ENCODE measurements at regions not wholly inside any gene's neighbourhood (a gene's known extent, or its start where the extent isn't known, plus 50 kb on each side); places are given as distances from the start of the nearest gene placed in this dataset.
A peak's percentile ranks its signal among the peaks of the same experiment; 100 is the strongest.

- DNase-seq (ENCODE audit: low read depth in 4 of 4, low spot score in 2 of 4) = no peak
Observed at GRCh38 chr10:4456776-4457175, 369.2 kb upstream of the AKR1E2 start.

- no peak for DNase-seq (ENCODE audit: low read depth in 4 of 4, low spot score in 2 of 4)
Observed at GRCh38 chr10:4456279-4456678, 369.7 kb upstream of the AKR1E2 start.

- DNase-seq (ENCODE audit: low read depth in 4 of 4, low spot score in 2 of 4) = no peak
Observed at GRCh38 chr10:4453950-4454349, 372.1 kb upstream of the AKR1E2 start.

- DNase-seq (ENCODE audit: low read depth in 4 of 4, low spot score in 2 of 4) = no peak
Observed at GRCh38 chr10:4453276-4453675, 372.7 kb upstream of the AKR1E2 start.

- DNase-seq (ENCODE audit: low read depth in 4 of 4, low spot score in 2 of 4) = no peak
Observed at GRCh38 chr10:4450981-4451908, 374.8 kb upstream of the AKR1E2 start.

GRCh38 chr10:4450169-4450568, 375.8 kb upstream of the AKR1E2 start:
- DNase-seq (ENCODE audit: low read depth in 4 of 4, low spot score in 2 of 4) = no peak

- DNase-seq (ENCODE audit: low read depth in 4 of 4, low spot score in 2 of 4) = no peak
Observed at GRCh38 chr10:4448030-4448429, 378.0 kb upstream of the AKR1E2 start.

- DNase-seq (ENCODE audit: low read depth in 4 of 4, low spot score in 2 of 4) = no peak
Observed at GRCh38 chr10:4443419-4443818, 382.6 kb upstream of the AKR1E2 start.

- no peak for DNase-seq (ENCODE audit: low read depth in 4 of 4, low spot score in 2 of 4)
Observed at GRCh38 chr10:4442296-4442695, 383.7 kb upstream of the AKR1E2 start.

GRCh38 chr10:4440260-4440659, 385.7 kb upstream of the AKR1E2 start:
- DNase-seq (ENCODE audit: low read depth in 4 of 4, low spot score in 2 of 4) = no peak

GRCh38 chr10:4437791-4438190, 388.2 kb upstream of the AKR1E2 start:
- no peak for DNase-seq (ENCODE audit: low read depth in 4 of 4, low spot score in 2 of 4)

GRCh38 chr10:4437061-4437460, 388.9 kb upstream of the AKR1E2 start:
- DNase-seq (ENCODE audit: low read depth in 4 of 4, low spot score in 2 of 4) = no peak

GRCh38 chr10:4436103-4436502, 389.9 kb upstream of the AKR1E2 start:
- no peak for DNase-seq (ENCODE audit: low read depth in 4 of 4, low spot score in 2 of 4)

GRCh38 chr10:4434516-4435071, 391.4 kb upstream of the AKR1E2 start:
- peak; percentile 37 to 63 (median 50) for DNase-seq (ENCODE audit: low read depth in 4 of 4, low spot score in 2 of 4)

GRCh38 chr10:4434105-4434504, 391.9 kb upstream of the AKR1E2 start:
- no peak for DNase-seq (ENCODE audit: low read depth in 4 of 4, low spot score in 2 of 4)

GRCh38 chr10:4431114-4431863, 394.7 kb upstream of the AKR1E2 start:
- no peak for DNase-seq (ENCODE audit: low read depth in 4 of 4, low spot score in 2 of 4)

- no peak for DNase-seq (ENCODE audit: low read depth in 4 of 4, low spot score in 2 of 4)
Observed at GRCh38 chr10:4429571-4429970, 396.4 kb upstream of the AKR1E2 start.

- no peak for DNase-seq (ENCODE audit: low read depth in 4 of 4, low spot score in 2 of 4)
Observed at GRCh38 chr10:4427532-4427931, 398.5 kb upstream of the AKR1E2 start.

GRCh38 chr10:4426866-4427265, 399.1 kb upstream of the AKR1E2 start:
- DNase-seq (ENCODE audit: low read depth in 4 of 4, low spot score in 2 of 4) = no peak

- no peak for DNase-seq (ENCODE audit: low read depth in 4 of 4, low spot score in 2 of 4)
Observed at GRCh38 chr10:4409319-4409718, 416.7 kb upstream of the AKR1E2 start.

GRCh38 chr10:4407783-4408182, 418.2 kb upstream of the AKR1E2 start:
- no peak for DNase-seq (ENCODE audit: low read depth in 4 of 4, low spot score in 2 of 4)

GRCh38 chr10:4405828-4406227, 420.2 kb upstream of the AKR1E2 start:
- DNase-seq (ENCODE audit: low read depth in 4 of 4, low spot score in 2 of 4) = no peak
